Stomach (tissue), 8 donors: ENCODE measurements at regions not wholly inside any gene's neighbourhood (a gene's known extent, or its start where the extent isn't known, plus 50 kb on each side); places are given as distances from the start of the nearest gene placed in this dataset.

Experiments
- DNase-seq, 2 donors: peaks; one replicate each; pipeline versions ENCODE4 v3.0.0 to v3.0.0-alpha.2; 2013 to 2019
- H3K27ac ChIP-seq, 5 donors: fragments of 200-600 bp in 4 of 5; sonication (generic) in 4 of 5; one replicate each; pipeline ENCODE4 v1.5.1; 2013 to 2019; ENCODE audit warnings: mild to moderate bottlenecking in 1 of 5, moderate library complexity in 1 of 5
- H3K27me3 ChIP-seq, 3 donors: fragments of 200-600 bp; sonication (generic); one replicate each; pipeline ENCODE4 v1.5.1; 2017 to 2019; ENCODE audit warnings: mixed run types in 1 of 3
- H3K36me3 ChIP-seq, 4 donors: fragments of 200-600 bp; sonication (generic); 1 replicate in 3 of 4; 2 replicates in 1 of 4; pipeline ENCODE4 v1.5.1; 2016 to 2019
- H3K4me1 ChIP-seq, 4 donors: fragments of 200-600 bp; sonication (generic); one replicate each; pipeline ENCODE4 v1.5.1; 2016 to 2019
- H3K4me3 ChIP-seq, 4 donors: fragments of 200-600 bp; sonication (generic) in 3 of 4; one replicate each; pipeline ENCODE4 v1.5.1; 2016 to 2019; ENCODE audit warnings: mild to moderate bottlenecking in 1 of 4
- H3K9me3 ChIP-seq, 4 donors: fragments of 200-600 bp; sonication (generic); one replicate each; pipeline ENCODE4 v1.5.1; 2016 to 2019
- EP300 ChIP-seq: sonication (generic); formaldehyde crosslinking; IDR thresholded peaks from one replicate; pipeline ENCODE4 v1.6.1; 2017; ENCODE audit warnings: antibody characterized with exemption
- POLR2A ChIP-seq, 4 donors: fragments of 450-650 bp; IDR thresholded peaks; one replicate each; pipeline ENCODE4 v1.6.1; 2016; ENCODE audit warnings: antibody characterized with exemption in 4 of 4, control low read depth in 2 of 4, mild to moderate bottlenecking in 1 of 4, moderate library complexity in 1 of 4
- POLR2AphosphoS5 ChIP-seq, 3 donors: sonication (generic); formaldehyde crosslinking; IDR thresholded peaks; one replicate each; pipeline ENCODE4 v1.6.1; 2016; ENCODE audit warnings: antibody characterized with exemption in 3 of 3
- WGBS, 5 donors: extraction: QIAGEN DNeasy Blood & Tissue Kit in 3 of 5; methylation state at CpG; one replicate each; pipeline versions ENCODE4 v1.1.5 to v1.1.7; 2013 to 2018; 5-methylcytosine and 5-hydroxymethylcytosine counted together
- intact Hi-C: fragments of 100-400 bp; cut with DNase I; formaldehyde crosslinking; loops from one replicate; pipeline ENCODE4 v1.15.1; 2023; ENCODE audit warnings: low total_unique reads
- TF ChIP-seq, protein P1 (sequence below), 7 experiments: fragments of 450-650 bp in 4 of 7; fragments of 200-600 bp in 3 of 7; sonication (generic) in 3 of 7; IDR thresholded peaks; one replicate each; pipeline ENCODE4 v1.5.1; 2016 to 2019; ENCODE audit warnings: antibody characterized with exemption in 7 of 7, control low read depth in 2 of 7, mild to moderate bottlenecking in 1 of 7
- donor health status: healthy with polysubstance abuse.
- donor health status: Bipolar disorder and iron deficiency.
- donor health status: healthy.

DNA sequence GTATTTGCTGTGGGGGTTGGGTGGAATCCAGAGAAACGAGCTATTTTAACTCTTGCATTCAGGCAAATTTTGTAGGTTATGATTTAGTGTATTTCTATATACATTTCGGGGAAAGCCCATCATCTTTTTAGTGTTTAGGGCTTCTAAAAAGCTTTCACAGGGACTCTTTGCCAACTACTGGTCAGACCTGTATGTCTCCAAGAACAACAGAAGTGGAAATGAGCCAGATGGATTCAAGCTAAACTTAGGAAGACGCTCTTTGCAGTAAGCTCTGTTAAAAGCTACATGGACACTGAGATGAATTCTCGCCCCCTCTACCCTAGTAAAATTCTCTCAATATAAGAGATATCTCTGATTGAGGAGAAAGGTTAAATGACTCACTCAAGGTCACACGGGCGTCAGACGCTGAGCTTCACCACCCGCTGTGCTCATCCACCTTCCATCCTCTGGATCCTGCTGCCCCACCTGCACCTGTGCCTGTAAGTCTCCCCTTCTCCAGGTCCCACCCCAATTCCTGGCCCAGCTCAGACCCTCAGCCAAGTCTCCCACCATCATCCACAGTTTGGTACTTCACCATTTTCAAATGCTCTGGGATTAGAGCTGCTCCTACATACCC, 85.6 kb downstream of the MARCHF4 start:
- DNase-seq: no peak
- H3K4me3 ChIP-seq: no peak overlapping the region
- H3K4me1 ChIP-seq: no peaks in the 10 kb centered on the region
- no peak overlapping the region for H3K27ac ChIP-seq
- H3K36me3 ChIP-seq: no peaks in the 10 kb centered on the region
- H3K9me3 ChIP-seq: no peaks in the 10 kb centered on the region
- 39 to 55% (median 50%) methylated on average over 8 of the region's 8 CpGs for WGBS, 5 donors
- H3K27me3 ChIP-seq: peaks cover 0 to 25% (median 0%) of the 10 kb centered on the region in 3 donors
- intact Hi-C loops: no loop called here
- TF ChIP-seq POLR2AphosphoS5 (IDR thresholded peaks at IDR 0.05): no peak

DNA sequence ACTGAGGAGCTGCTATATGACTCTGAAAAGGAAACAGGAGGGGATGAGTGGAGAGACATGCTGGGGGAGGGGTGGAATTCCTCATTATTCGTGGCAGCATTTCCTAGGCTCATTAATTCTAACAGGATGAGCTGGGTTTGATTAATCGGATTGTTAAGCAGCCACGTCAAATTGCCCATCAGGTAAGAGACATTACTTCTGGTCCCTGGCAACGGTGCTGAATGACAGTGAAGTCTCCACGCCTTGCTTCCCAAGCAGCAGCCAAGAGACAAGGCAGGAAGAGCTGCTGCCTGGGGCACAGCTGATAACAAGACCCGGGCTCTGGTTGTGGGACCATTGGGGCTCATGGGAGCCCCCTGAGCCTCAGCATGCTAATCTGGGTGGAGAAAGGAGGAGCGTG, 86.6 kb downstream of the MARCHF4 start:
- no peak overlapping the region for H3K4me3 ChIP-seq
- no peak for TF ChIP-seq EP300
- no peak for TF ChIP-seq POLR2A (IDR thresholded peaks at IDR 0.05)
- TF ChIP-seq, protein P1, sequence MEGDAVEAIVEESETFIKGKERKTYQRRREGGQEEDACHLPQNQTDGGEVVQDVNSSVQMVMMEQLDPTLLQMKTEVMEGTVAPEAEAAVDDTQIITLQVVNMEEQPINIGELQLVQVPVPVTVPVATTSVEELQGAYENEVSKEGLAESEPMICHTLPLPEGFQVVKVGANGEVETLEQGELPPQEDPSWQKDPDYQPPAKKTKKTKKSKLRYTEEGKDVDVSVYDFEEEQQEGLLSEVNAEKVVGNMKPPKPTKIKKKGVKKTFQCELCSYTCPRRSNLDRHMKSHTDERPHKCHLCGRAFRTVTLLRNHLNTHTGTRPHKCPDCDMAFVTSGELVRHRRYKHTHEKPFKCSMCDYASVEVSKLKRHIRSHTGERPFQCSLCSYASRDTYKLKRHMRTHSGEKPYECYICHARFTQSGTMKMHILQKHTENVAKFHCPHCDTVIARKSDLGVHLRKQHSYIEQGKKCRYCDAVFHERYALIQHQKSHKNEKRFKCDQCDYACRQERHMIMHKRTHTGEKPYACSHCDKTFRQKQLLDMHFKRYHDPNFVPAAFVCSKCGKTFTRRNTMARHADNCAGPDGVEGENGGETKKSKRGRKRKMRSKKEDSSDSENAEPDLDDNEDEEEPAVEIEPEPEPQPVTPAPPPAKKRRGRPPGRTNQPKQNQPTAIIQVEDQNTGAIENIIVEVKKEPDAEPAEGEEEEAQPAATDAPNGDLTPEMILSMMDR (IDR thresholded peaks at IDR 0.05): no peak
- no peak for TF ChIP-seq POLR2AphosphoS5 (IDR thresholded peaks at IDR 0.05)
- peaks cover 0 to 25% (median 0%) of the 10 kb centered on the region in 3 donors for H3K27me3 ChIP-seq
- H3K36me3 ChIP-seq: no peaks in the 10 kb centered on the region
- WGBS, 5 donors: 48 to 56% (median 53%) methylated on average over 7 of the region's 7 CpGs
- intact Hi-C loops: no loop called here
- no peaks in the 10 kb centered on the region for H3K9me3 ChIP-seq
- H3K4me1 ChIP-seq: no peaks in the 10 kb centered on the region
- no peak overlapping the region for H3K27ac ChIP-seq
- peak in 1 of 2 donors; percentile 12 for DNase-seq

DNA sequence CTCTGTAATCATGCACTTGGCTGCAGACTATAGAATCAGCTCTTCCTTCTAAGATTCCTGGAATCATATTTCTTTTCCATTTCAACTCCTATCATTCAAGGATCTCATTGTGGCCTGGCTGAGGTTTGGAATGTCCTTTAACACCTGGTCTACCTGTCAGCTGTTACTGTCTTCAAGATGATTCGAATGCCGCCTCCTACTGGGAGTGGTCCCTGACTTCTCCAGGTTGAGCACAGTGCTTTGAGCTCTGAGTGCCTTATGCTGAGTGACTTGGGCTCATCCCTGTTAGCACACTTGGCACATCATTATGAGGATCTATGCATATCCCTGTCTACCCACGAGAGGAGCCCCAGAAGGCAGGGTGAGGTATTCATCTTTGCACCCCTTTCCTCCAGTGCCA, 87.6 kb downstream of the MARCHF4 start:
- H3K9me3 ChIP-seq: no peaks in the 10 kb centered on the region
- intact Hi-C loops: no loop called here
- 91 to 96% (median 93%) methylated on average over 3 of the region's 3 CpGs for WGBS, 5 donors
- no peak for DNase-seq
- H3K27me3 ChIP-seq: peaks cover 0 to 20% (median 0%) of the 10 kb centered on the region in 3 donors
- H3K27ac ChIP-seq: no peak overlapping the region
- H3K4me3 ChIP-seq: no peak overlapping the region
- TF ChIP-seq POLR2A (IDR thresholded peaks at IDR 0.05) (no peak), POLR2AphosphoS5 (IDR thresholded peaks at IDR 0.05) (no peak), EP300 (no peak)
- TF ChIP-seq, protein P1 (IDR thresholded peaks at IDR 0.05): no peak
- H3K36me3 ChIP-seq: no peaks in the 10 kb centered on the region
- no peaks in the 10 kb centered on the region for H3K4me1 ChIP-seq

DNA sequence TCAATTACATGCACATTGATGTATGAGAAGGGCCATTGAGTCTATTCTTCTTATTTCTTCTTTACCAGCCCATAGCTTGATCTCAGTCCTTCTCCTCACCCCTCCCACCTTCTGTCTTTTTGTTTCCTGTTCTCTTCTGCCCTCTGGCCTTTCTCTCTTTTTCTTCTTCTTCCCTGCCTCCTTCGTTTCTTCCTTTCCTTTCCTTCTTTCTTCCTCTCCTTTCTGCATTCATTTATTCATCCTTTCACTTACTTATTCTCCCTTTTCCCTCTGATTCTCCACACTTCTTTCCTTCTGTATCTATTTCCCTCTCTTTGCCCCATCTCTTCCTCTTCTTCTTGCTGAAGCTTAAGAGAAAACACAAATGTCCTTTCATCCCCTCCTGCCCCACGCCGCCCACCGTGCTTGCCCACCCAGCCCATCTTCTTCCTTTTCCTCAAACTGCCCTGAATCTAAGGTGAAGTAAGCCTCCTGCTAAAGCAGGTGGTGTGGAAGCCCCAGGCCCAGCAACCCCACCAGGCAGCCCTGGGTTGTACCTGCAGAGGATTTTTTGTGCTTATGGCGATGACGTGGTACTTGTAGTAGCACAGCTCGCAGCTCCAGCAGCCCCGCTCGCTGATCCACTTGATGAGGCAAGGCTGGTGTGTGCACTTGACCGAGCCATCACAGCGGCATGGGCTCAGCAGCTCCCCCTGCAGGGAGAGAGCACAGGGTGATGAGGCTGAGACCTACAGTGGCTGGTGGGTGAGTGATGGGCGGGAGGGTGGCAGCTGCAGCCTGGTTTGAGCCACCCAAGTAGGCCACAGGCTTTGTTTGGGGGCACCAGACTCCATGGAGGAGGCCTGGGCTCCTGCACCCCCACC, 89.0 kb downstream of the MARCHF4 start:
- no peaks in the 10 kb centered on the region for H3K4me1 ChIP-seq
- no peak overlapping the region for H3K27ac ChIP-seq
- 72 to 87% (median 77%) methylated on average over 11 to 12 of the region's 12 CpGs for WGBS, 5 donors
- peaks cover 0 to 20% (median 0%) of the 10 kb centered on the region in 3 donors for H3K27me3 ChIP-seq
- no peak for TF ChIP-seq POLR2AphosphoS5 (IDR thresholded peaks at IDR 0.05)
- no peak for TF ChIP-seq EP300
- TF ChIP-seq, protein P1 (IDR thresholded peaks at IDR 0.05): no peak
- TF ChIP-seq POLR2A (IDR thresholded peaks at IDR 0.05): no peak
- H3K36me3 ChIP-seq: no peaks in the 10 kb centered on the region
- H3K4me3 ChIP-seq: no peak overlapping the region
- no peaks in the 10 kb centered on the region for H3K9me3 ChIP-seq
- intact Hi-C loops: no loop called here
- DNase-seq: peak in 1 of 2 donors; percentile 17

DNA sequence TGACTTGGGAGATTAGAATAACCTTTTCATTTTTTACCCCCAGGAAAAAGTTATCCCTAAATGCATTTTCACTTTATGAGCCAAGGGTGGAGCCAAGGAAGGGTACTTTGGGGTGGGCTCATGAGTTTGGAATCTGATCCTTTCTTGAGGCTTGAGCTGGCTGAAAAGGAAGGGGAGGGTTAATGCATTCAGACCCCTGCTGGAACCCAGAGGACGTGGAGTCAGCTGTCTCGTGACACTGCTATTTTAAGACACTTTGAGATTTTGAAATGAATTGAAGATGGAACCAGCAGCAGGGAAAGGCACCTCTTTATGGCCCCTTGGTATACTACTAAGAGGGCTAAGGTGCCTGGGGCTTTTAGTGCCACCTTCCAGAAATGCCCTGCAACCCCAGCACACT, 90.4 kb downstream of the MARCHF4 start:
- Histone ChIP-seq H3K27me3 (peaks cover 0 to 13% (median 0%) of the 10 kb centered on the region in 3 donors), H3K4me1 (no peaks in the 10 kb centered on the region), H3K36me3 (no peaks in the 10 kb centered on the region), H3K9me3 (no peaks in the 10 kb centered on the region), H3K4me3 (no peak overlapping the region), H3K27ac (no peak overlapping the region)
- WGBS, 5 donors: 25 to 63% (median 41%) methylated on average over 2 of the region's 2 CpGs
- DNase-seq: no peak
- intact Hi-C loops: no loop called here
- no peak for TF ChIP-seq EP300
- no peak for TF ChIP-seq POLR2AphosphoS5 (IDR thresholded peaks at IDR 0.05)
- TF ChIP-seq POLR2A (IDR thresholded peaks at IDR 0.05): no peak
- TF ChIP-seq, protein P1 (IDR thresholded peaks at IDR 0.05): no peak
